Skin epidermis (tissue), 12 donors: ENCODE measurements at regions not wholly inside any gene's neighbourhood (a gene's known extent, or its start where the extent isn't known, plus 50 kb on each side); places are given as distances from the start of the nearest gene placed in this dataset.

Experiments
- H3K27ac ChIP-seq, 21 experiments: fragments of 200-600 bp; sonication (generic) in 11 of 21; one replicate each; pipeline ENCODE4 v1.5.0; 2020; ENCODE audit warnings: mild to moderate bottlenecking in 3 of 21, inconsistent platforms in 2 of 21, moderate library complexity in 2 of 21
- H3K4me3 ChIP-seq, 7 experiments: fragments of 200-600 bp; sonication (generic) in 2 of 7; one replicate each; pipeline ENCODE4 v1.5.0; 2020; ENCODE audit warnings: inconsistent platforms in 2 of 7, mild to moderate bottlenecking in 2 of 7, moderate library complexity in 1 of 7

DNA sequence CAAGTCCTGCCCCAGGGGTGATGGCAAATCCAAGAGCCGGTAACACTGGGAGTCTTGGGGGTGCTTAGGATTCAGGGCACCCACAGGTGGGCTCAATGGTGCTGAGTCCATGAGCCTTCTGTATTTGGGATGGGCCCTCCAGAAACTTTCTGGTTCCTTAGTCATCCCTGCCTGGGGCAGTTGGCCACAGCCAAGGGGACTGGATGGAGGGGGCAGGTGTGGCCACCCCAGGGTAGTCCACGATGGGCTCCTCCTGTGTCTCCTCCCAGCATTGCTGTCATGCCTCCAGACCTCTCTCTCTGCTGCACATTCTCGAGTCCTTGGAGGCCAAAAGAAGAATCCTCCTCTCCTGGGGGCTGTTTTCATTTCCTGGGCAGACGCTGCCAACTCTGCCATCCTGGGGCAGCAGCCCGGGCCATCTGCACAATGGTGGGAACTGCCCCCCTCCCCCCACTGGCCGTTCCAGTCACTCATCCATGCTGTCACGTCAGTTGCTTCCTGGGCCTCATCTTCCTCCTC lies 158.0 kb upstream of the TWIST2 start:
- H3K4me3 ChIP-seq, result no peak overlapping the region

DNA sequence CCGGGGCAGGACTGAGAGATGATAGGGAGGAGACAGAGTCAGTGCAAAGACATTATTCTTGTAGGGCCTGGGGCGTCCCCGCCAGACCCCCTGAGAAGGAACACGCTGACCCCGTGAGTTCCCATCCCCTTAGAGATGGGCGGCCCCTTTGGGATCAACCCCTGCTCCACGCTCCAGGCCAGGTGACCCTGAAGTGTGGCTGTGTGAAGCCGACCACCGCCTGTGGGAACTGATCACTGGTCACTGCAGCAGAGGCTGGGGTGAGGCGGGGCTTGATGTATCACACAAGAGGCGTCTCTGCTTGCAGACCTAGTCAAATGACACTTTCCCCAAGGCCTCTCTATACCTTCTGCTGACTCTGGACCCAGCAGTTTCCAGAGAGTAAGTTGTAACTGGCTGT lies 157.4 kb upstream of the TWIST2 start:
- H3K27ac ChIP-seq, result peak overlapping the region in 5 of 21 experiments; percentile 14 to 82 (median 44)
- H3K4me3 ChIP-seq, result no peak overlapping the region

More for the DNA sequence above, 158.0 kb upstream of the TWIST2 start:
- H3K27ac ChIP-seq, result peak overlapping the region in 11 of 21 experiments; percentile 9 to 82 (median 42)

DNA sequence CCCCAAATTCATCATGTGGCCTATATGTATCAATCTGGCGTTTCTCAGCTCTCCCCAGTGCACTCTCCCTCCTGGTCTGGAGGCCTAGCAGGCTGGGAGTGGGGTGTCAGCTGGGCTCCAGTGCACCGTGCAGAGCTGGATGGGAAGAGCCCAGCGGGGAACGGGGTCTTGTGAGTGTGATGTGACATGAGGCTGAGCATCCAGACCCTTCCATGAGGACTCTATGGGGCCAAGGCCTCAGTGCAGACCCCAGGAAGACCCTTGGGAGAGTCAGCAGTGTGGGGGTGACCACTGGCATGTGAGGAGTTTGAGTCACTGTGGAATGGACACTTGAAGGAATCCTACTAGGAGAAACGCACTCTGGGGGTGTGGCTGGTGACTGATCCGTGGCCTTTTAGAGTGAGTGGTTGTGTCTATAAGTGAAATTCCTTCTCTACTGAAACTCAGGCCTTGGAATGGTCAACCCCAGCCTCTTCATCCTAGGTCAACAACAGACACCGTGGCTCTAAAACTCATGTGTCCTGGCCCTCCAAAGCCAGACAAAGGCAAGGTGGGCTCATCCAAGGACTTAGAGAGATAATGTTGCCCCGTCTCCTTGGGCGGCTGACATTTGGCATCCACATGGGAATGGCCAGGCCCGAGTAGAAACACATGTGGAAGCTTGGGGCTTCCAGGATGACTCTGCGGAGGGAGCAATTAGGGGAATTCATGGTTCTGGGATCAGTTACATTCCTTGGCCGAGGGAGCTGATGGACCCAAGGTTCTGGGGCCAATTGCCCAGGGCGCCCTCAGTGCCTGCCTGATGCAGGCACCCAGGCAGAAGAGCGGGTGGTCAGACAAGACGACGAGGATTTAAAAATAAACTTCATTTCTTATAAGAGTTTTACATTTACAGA lies 156.0 kb upstream of the TWIST2 start:
- H3K4me3 ChIP-seq, result no peak overlapping the region

GRCh38 chr2:238692562-238692961 lies 155.3 kb upstream of the TWIST2 start:
- no peak overlapping the region for H3K4me3 ChIP-seq
- peak overlapping the region in 9 of 21 experiments; percentile 3 to 74 (median 54) for H3K27ac ChIP-seq

More for the DNA sequence above, 156.0 kb upstream of the TWIST2 start:
- H3K27ac ChIP-seq, result peak overlapping the region in 10 of 21 experiments; percentile 4 to 74 (median 52)

DNA sequence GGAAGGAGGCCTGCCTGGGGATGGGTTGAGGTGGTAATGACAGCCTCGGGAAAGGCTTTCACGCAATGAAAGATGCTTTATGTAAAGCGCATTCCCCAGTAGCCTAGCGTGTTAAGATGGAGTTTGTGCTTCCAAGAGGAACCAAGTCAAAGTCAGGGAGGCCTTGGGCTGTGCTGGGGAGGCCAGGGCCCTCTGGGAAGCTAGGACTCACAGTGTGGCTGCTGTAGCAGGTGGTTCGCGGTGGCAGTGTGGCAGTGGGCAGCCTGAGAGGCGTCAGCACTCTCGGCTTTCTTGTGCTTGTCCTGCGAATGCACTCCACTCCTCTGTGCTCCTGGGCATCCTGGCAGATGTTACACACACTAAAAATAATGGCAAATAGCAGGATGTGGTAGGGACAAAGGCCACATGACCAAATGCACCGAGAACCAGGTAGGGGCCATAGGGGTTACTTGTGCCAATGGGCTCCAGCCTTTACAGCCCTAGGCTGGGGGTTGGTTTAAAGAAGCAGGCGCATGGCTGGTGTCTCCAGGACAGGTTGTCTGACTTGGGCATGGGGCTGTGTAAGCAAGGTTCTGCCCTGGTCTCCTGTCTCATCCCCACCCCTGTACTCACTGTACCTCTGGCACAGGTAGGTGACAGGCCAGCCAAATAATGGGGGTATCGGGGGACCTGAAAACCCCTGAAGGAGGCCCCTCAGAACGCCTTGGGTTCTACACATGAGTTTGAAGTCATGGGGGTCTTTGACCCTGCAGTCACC lies 154.4 kb upstream of the TWIST2 start:
- Histone ChIP-seq H3K27ac (peak overlapping the region in 7 of 21 experiments; percentile 13 to 69 (median 36)), H3K4me3 (no peak overlapping the region)

DNA sequence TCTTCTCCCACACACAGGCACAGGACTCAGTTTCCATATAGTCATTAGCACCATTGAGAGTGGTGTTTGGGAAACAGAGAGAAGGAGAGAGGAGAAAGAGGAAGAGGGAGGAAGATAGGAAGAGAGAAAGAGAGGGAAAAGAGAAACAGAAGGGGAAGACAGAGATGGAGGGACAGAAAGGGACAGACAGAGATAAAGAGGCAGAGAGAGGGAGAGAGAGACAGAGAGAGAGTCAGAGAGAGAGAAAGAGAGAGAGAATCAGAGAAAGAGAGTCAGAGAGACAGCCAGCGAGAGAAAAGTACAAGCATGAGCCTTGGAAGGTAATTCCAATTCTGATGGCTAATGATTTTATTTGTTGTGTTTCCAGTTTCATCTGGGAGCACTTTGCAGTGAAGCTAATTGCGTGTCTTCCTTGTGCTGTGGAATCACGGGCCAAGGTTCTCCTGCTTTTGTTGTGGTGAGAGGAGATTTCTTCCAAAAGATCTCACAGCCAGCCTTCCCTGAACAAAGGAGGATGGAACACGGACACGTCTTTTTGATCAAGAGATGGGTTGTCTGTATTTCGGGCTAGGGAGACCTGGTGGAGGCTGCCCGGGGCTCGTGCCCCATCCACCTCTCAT lies 153.6 kb upstream of the TWIST2 start:
- H3K4me3 ChIP-seq, result no peak overlapping the region
- H3K27ac ChIP-seq, result peak overlapping the region in 10 of 21 experiments; percentile 13 to 69 (median 50)

DNA sequence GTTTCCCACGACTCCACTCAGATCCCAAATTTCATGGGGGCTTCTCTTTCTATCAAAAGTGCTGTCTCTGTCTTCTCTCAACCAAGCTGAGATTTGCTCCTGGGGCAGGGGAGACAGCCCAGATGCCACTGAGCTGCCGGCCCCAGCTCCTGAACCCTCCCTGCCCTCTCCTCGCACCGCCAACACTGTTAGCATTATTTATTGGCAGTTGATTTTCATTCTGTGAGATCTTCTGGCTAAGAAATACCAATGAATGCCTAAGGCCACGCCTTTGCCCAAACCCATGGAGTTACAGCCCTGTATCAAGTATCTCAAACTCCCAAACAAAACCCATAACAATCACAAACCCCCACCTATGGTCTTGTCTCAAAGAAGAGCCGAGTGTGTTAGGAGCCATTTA lies 153.0 kb upstream of the TWIST2 start:
- peak overlapping the region in 8 of 21 experiments; percentile 13 to 69 (median 64) for H3K27ac ChIP-seq
- no peak overlapping the region for H3K4me3 ChIP-seq

GRCh38 chr2:238695538-238695937 lies 152.3 kb upstream of the TWIST2 start:
- Histone ChIP-seq H3K4me3 (no peak overlapping the region), H3K27ac (peak overlapping the region in 7 of 21 experiments; percentile 14 to 69 (median 66))

DNA sequence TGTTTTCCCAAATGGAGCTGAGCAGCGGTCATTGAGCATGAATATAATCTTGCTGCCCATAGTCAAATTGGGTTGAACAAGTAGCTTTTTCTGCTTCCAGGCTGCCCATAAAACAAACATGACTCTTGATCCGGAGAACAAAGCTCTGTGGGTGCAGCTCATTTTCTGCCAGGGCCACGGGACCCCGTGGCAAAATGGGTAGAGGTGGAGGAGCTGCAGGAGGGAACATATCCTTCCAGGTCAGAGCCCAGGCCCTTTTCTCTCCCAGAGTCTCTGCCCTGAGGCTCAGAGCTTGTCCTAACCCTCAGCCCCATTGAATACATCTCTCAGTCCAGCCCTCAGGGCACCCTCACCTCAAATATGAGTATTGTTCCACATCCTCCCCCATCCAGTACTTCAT lies 151.6 kb upstream of the TWIST2 start:
- Histone ChIP-seq H3K4me3 (no peak overlapping the region), H3K27ac (peak overlapping the region in 3 of 21 experiments; percentile 4 to 40 (median 29))

GRCh38 chr2:238696786-238697185 lies 151.1 kb upstream of the TWIST2 start:
- Histone ChIP-seq H3K27ac (no peak overlapping the region), H3K4me3 (no peak overlapping the region)

DNA sequence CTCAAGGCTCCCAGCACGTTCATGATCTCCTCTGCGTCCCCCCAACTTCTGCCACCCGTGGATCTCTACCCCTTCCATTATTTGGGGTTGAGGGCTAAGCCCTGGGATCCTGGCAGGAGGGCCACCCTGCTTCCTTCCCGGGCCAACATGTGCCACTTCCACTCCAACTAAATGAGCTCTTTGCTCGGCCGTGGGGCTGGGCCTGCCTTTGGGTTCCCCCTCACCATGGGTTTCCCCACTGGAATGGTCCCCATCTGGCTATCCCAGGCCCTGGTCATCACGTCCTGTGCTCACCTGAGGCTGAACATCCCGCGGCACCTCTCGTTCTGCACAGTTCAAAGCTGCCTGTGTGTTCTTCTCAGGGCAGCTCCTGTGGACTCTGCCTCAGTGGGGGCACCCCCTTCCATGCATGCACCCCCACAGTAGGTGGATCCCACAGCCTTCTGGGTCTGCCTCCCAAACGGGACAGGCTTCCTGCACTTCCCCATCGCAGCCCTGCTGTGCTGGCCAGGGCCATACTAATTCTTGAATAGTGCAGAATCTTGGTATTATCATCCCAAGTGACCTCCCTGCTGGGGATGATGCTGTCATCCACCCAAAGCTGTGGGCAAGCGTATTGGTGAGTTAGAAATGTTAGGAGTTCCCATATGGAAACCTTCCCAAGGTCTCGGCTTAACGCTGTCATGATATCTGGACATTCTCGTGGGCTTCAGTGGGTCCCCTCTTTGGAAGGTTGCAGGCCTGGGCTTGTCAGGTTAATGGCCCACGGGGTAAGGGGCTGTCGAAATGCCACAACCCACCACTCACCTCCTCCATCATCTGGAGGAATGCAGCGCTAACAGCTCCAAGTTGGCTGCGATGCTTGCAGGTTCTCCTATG lies 150.5 kb upstream of the TWIST2 start:
- Histone ChIP-seq H3K4me3 (no peak overlapping the region), H3K27ac (no peak overlapping the region)

DNA sequence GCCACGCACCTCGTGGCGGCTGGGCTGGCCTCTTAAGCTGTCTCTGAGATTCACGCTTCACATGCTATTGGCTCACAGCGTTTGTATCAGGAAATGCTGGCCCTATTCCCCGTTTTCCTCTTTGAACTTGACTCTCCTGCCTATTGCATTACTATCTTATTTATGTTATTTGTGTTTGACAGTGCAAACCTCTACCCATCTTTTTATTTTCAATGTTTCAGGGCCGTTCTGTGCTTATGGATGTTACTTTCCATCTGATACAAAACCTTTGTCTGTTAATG lies 149.9 kb upstream of the TWIST2 start:
- no peak overlapping the region for H3K27ac ChIP-seq
- no peak overlapping the region for H3K4me3 ChIP-seq

DNA sequence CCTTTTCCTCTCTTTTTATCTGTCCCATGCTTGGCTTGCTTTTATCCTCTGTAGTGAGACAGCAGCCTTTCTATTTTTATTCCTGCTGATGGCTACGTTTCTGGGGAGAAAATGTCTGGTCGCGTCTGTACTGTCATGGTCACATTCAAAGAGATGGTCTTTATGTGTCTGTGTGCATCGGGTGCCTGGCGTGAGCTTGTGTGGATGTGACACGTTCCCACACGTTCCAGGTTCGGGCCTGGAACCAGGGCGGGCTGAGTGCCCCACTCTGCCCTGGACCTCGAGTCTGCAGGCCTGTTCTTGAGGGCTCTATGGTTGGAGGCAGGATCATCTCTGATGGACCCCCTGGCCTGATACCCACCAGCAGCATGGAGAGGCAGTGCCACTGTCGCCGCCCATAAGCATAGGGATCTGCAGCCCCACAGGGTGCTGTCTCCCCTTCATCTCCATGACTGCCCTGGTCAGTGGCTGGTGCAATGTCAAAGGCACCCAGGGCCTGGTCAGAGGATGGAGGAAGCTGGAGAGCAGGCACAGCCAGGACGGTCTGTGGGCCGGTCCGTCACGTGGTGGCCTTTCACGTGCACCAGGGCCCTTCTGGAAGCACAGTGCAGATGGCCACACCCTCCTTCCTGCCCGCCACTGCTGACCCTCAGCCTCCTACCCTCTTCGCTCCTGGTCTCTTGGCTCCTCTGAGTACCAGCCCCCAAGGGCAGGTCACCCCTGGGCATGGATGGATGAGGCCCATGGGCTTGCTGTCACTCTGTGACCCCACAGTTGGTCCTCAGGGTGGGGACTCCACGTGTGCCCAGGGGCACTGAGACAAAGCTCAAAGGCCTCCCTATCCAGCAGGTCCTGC lies 149.2 kb upstream of the TWIST2 start:
- H3K4me3 ChIP-seq, result no peak overlapping the region
- no peak overlapping the region for H3K27ac ChIP-seq

DNA sequence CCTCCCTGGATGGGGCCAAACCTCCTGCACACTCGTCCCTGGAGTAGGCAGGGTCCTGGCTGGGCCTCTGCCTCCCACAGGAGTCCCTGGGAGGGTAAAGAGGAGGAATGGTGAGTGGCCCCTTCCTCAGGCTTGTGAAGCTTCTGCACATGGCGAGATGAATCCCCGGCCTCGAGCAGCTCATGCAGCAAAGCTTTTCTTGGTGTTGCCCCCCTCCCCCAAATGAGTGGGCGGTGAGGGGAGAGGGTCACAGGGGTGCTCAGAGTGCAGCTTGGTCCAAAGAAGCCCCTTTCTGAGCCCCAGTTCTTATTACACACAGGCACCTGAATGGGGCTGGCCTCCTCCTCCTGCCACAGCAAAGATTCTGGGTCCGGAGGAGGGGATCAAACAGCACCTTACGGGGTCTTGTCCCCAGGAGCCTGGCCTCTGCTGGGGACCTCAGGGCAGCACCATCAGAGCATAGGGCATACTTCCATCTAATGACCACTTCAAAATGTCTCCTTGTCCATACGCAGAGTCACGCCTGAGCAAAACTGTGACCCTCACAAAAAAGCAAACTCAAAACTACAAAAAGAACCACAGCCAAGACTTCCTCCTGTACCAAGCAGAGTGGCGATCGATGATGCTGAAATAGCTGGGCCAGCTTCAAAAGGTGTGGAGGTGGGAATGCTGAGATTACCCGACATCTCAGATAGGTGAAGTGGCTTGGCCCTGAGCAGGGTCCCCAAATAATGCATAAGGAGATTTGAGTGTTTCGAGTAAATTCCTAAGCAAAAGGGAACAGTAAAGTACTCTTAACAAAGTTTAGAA lies 148.4 kb upstream of the TWIST2 start:
- H3K27ac ChIP-seq, result no peak overlapping the region
- no peak overlapping the region for H3K4me3 ChIP-seq

- H3K27ac ChIP-seq, result no peak overlapping the region
- H3K4me3 ChIP-seq, result no peak overlapping the region
Measured at GRCh38 chr2:238700117-238700457, 147.8 kb upstream of the TWIST2 start.

DNA sequence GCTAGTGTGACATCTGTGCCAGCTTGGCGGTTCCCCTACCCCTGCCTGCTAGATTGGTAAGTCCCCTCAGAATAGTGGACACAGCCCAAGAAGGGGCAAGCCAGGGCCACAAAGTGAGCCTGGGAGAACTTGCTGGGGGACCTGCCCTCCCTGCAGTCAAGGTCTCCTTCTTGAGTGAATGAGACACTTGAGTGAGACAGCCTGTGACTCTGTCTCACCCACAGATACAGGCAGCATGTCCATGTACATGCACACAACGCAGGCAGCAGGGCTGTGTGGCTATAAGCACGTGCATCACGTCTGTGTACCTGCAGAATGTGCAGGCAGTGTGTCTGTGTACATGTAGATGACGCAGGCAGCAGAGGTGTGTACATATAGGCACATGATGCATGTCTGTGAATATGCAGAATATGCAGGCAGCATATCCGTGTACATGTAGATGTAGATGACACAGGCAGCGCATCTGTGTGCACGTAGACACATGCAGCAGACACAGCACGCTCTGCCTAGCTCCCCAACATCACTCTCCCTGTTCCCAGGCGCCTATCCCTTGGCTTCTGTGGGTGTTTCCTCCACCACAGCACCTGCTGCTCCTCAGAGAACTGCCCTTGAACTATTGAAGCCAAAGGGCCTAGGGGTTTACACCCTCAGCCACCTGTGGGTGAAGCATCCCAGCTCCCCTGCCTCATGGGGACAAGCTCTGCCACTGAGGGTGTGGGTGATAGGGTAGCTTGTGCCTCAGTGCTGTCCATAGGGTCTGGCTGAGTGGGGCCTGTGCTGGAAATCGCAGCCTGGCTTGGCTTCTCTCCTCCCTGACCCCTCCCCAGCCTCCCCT lies 147.2 kb upstream of the TWIST2 start:
- Histone ChIP-seq H3K4me3 (no peak overlapping the region), H3K27ac (no peak overlapping the region)
